HL-60 (cell line): ENCODE measurements at regions not wholly inside any gene's neighbourhood (a gene's known extent, or its start where the extent isn't known, plus 50 kb on each side); places are given as distances from the start of the nearest gene placed in this dataset.
"Not testable (repeated sequence)": the region's sequence is repeated elsewhere in the genome, so short reads cannot be mapped to it uniquely, and the experiment has no call there.

ENCODE experiments used
- DNase-seq, 2 experiments: peaks; one replicate each; pipeline ENCODE4 v3.0.0-alpha.2; 2010 to 2020; ENCODE audit warnings: low read depth in 1 of 2, low spot score in 1 of 2
- H3K27ac ChIP-seq: fragments of 250-450 bp; sonication (Bioruptor Pico); replicated peaks from 2 replicates; pipeline ENCODE4 v1.5.1; 2020; ENCODE audit warnings: mild to moderate bottlenecking, moderate library complexity
- H3K27me3 ChIP-seq: fragments of 250-450 bp; sonication (Bioruptor Pico); 2 replicates; pipeline ENCODE4 v1.5.1; 2021; ENCODE audit warnings: mild to moderate bottlenecking, moderate library complexity; ENCODE audit not compliant: insufficient read depth, poor library complexity, severe bottlenecking
- H3K4me3 ChIP-seq: replicated peaks from 2 replicates; pipeline ENCODE4 v1.5.1; 2011; ENCODE audit warnings: mild to moderate bottlenecking, control low read depth, low read length; ENCODE audit not compliant: insufficient read depth
- GABPA ChIP-seq: IDR thresholded peaks from 2 replicates; pipeline ENCODE4 v1.6.1; 2012; ENCODE audit warnings: low read depth
- POLR2AphosphoS5 ChIP-seq: IDR thresholded peaks from 2 replicates; pipeline ENCODE4 v1.6.1; 2012; ENCODE audit warnings: low read depth
- REST ChIP-seq: IDR thresholded peaks from 2 replicates; pipeline ENCODE4 v1.6.1; 2012; ENCODE audit warnings: low read depth; ENCODE audit not compliant: insufficient replicate concordance
- SPI1 ChIP-seq: IDR thresholded peaks from 2 replicates; pipeline ENCODE4 v1.6.1; 2012; ENCODE audit warnings: low read depth, mild to moderate bottlenecking, borderline replicate concordance
- TF ChIP-seq, protein P1 (sequence below): IDR thresholded peaks from one replicate; pipeline ENCODE4 v1.5.1; 2011; ENCODE audit warnings: low read length, control low read depth, inconsistent platforms; ENCODE audit not compliant: insufficient read depth

- TF ChIP-seq, protein P1, sequence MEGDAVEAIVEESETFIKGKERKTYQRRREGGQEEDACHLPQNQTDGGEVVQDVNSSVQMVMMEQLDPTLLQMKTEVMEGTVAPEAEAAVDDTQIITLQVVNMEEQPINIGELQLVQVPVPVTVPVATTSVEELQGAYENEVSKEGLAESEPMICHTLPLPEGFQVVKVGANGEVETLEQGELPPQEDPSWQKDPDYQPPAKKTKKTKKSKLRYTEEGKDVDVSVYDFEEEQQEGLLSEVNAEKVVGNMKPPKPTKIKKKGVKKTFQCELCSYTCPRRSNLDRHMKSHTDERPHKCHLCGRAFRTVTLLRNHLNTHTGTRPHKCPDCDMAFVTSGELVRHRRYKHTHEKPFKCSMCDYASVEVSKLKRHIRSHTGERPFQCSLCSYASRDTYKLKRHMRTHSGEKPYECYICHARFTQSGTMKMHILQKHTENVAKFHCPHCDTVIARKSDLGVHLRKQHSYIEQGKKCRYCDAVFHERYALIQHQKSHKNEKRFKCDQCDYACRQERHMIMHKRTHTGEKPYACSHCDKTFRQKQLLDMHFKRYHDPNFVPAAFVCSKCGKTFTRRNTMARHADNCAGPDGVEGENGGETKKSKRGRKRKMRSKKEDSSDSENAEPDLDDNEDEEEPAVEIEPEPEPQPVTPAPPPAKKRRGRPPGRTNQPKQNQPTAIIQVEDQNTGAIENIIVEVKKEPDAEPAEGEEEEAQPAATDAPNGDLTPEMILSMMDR = no peak
- TF ChIP-seq GABPA = no peak
- no peak for TF ChIP-seq POLR2AphosphoS5
- no peak overlapping the region for H3K27ac ChIP-seq
- H3K27me3 ChIP-seq = no peaks in the 10 kb centered on the region
- no peak for DNase-seq
- H3K4me3 ChIP-seq = no peak overlapping the region
Measured at GRCh38 chr2:182499706-182500470, 73.1 kb upstream of the PDE1A start.

GRCh38 chr2:182503886-182504285 lies 77.0 kb upstream of the PDE1A start:
- Histone ChIP-seq H3K27me3 (no peaks in the 10 kb centered on the region), H3K27ac (no peak overlapping the region), H3K4me3 (no peak overlapping the region)
- no peak for DNase-seq
- TF ChIP-seq SPI1 = no peak
- TF ChIP-seq POLR2AphosphoS5 = no peak
- TF ChIP-seq REST = no peak
- TF ChIP-seq, protein P1 = no peak
- TF ChIP-seq GABPA = no peak

GRCh38 chr2:182504903-182505302 lies 78.1 kb upstream of the PDE1A start:
- H3K27ac ChIP-seq = no peak overlapping the region
- H3K27me3 ChIP-seq = no peaks in the 10 kb centered on the region
- no peak for TF ChIP-seq POLR2AphosphoS5
- no peak for TF ChIP-seq REST
- no peak for TF ChIP-seq GABPA
- no peak for TF ChIP-seq SPI1
- TF ChIP-seq, protein P1 = no peak
- H3K4me3 ChIP-seq = no peak overlapping the region
- no peak for DNase-seq

GRCh38 chr2:182506606-182507005 lies 79.8 kb upstream of the PDE1A start:
- DNase-seq = no peak
- Histone ChIP-seq H3K27ac (no peak overlapping the region), H3K4me3 (no peak overlapping the region), H3K27me3 (no peaks in the 10 kb centered on the region)
- no peak for TF ChIP-seq POLR2AphosphoS5
- TF ChIP-seq REST = no peak
- TF ChIP-seq, protein P1 = no peak
- TF ChIP-seq GABPA = no peak
- TF ChIP-seq SPI1 = no peak

DNA sequence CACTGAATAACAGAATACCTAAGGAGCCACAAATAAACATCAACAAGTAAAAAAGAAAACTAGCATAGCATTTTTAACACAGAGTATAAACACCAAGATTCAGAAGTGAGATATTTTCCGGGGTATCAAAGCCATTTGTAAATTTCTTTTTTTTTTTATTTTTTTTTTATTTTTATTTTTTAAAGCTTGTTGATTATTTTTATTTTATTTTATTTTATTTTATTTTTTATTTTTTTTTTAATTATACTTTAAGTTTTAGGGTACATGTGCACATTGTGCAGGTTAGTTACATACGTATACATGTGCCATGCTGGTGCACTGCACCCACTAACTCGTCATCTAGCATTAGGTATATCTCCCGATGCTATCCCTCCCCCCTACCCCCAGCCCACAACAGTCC lies 81.7 kb upstream of the PDE1A start:
- H3K27ac ChIP-seq, H3K4me3 ChIP-seq, DNase-seq, H3K27me3 ChIP-seq: not testable (repeated sequence)
